ENCODE measurements at regions not wholly inside any gene's neighbourhood (a gene's known extent, or its start where the extent isn't known, plus 50 kb on each side); places are given as distances from the start of the nearest gene placed in this dataset.

DNA sequence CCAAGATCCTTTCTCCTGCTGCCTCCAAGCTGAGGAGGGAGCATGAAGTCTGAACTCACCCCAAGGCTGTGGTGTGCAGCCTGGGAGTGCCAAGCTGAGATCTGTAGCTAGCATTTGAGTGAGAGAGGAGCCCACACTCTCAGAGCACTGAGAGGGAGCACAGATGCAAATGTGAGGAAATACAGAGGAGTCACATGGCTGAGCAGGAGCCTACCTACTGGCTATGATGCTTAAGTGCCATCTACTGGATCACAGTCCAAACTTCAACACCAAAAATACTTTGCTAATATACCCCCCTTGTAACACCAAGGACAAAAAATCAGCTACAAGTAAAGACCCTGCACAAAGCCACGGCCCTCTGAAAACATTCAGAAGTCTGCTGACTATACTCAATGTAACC lies 94.4 kb upstream of the IMPG1 start (continued):
- TF ChIP-seq RBM15 (IDR thresholded peaks at IDR 0.05; ENCODE audit: insufficient read depth, low read length) (no peak), NR2F6 (CRISPR knock-in tag; IDR thresholded peaks at IDR 0.05) (no peak), ZBTB49 (CRISPR knock-in tag; IDR thresholded peaks at IDR 0.05; ENCODE audit: borderline replicate concordance) (no peak), MIER1 (IDR thresholded peaks at IDR 0.05; ENCODE audit: low read depth) (no peak), PHF21A (IDR thresholded peaks at IDR 0.05; ENCODE audit: borderline replicate concordance, low read depth) (no peak), SMAD2 (IDR thresholded peaks at IDR 0.05; ENCODE audit: low read depth, low read length) (no peak), YY1 (IDR thresholded peaks at IDR 0.05; ENCODE audit: borderline replicate concordance in 1 of 3, control insufficient read depth in 1 of 3, extremely low read depth in 1 of 3, insufficient read depth in 3 of 3, insufficient read length in 1 of 3, insufficient replicate concordance in 2 of 3, low read depth in 1 of 3, low read length in 2 of 3) (no peak), NFE2 (IDR thresholded peaks at IDR 0.05; ENCODE audit: low read depth) (no peak)
- TF ChIP-seq, protein P1, sequence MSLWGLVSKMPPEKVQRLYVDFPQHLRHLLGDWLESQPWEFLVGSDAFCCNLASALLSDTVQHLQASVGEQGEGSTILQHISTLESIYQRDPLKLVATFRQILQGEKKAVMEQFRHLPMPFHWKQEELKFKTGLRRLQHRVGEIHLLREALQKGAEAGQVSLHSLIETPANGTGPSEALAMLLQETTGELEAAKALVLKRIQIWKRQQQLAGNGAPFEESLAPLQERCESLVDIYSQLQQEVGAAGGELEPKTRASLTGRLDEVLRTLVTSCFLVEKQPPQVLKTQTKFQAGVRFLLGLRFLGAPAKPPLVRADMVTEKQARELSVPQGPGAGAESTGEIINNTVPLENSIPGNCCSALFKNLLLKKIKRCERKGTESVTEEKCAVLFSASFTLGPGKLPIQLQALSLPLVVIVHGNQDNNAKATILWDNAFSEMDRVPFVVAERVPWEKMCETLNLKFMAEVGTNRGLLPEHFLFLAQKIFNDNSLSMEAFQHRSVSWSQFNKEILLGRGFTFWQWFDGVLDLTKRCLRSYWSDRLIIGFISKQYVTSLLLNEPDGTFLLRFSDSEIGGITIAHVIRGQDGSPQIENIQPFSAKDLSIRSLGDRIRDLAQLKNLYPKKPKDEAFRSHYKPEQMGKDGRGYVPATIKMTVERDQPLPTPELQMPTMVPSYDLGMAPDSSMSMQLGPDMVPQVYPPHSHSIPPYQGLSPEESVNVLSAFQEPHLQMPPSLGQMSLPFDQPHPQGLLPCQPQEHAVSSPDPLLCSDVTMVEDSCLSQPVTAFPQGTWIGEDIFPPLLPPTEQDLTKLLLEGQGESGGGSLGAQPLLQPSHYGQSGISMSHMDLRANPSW (CRISPR knock-in tag; IDR thresholded peaks at IDR 0.05): no peak

All from K562 (cell line).